ENCODE measurements at regions not wholly inside any gene's neighbourhood (a gene's known extent, or its start where the extent isn't known, plus 50 kb on each side); places are given as distances from the start of the nearest gene placed in this dataset.

GRCh38 chr13:78054157-78054556 lies 135.5 kb upstream of the EDNRB start:
- TF ChIP-seq CTCF (conservative IDR thresholded peaks at IDR 0.05; ENCODE audit: low read depth, low read length) (no peak), EZH2 (IDR thresholded peaks at IDR 0.05; ENCODE audit: low read length, unreplicated experiment) (no peak), EZH2phosphoT487 (IDR thresholded peaks at IDR 0.05; ENCODE audit: borderline replicate concordance, low read length) (no peak)
